OCI-LY1 (cell line): ENCODE measurements at regions not wholly inside any gene's neighbourhood (a gene's known extent, or its start where the extent isn't known, plus 50 kb on each side); places are given as distances from the start of the nearest gene placed in this dataset.

Experiments used
- H2AFZ ChIP-seq: fragments of 200-600 bp; sonication (generic), shearing (Covaris generic); 2 replicates; pipeline ENCODE4 v1.6.0; 2014; ENCODE audit warnings: antibody characterized with exemption, mild to moderate bottlenecking, low read length
- H3F3A ChIP-seq: fragments of 200-600 bp; sonication (generic), shearing (Covaris generic); 2 replicates; pipeline ENCODE4 v1.6.0; 2014; ENCODE audit warnings: mild to moderate bottlenecking, antibody characterized with exemption, low read length, moderate library complexity; ENCODE audit not compliant: insufficient read depth
- H3K27ac ChIP-seq: fragments of 200-600 bp; sonication (generic); 2 replicates; pipeline ENCODE4 v1.5.1; 2014; ENCODE audit warnings: low read length, mixed run types, mild to moderate bottlenecking, low read depth; ENCODE audit not compliant: poor library complexity, severe bottlenecking
- H3K27me3 ChIP-seq: fragments of 200-600 bp; sonication (generic); 2 replicates; pipeline ENCODE4 v1.6.0; 2014; ENCODE audit warnings: antibody characterized with exemption, mild to moderate bottlenecking, low read length, moderate library complexity; ENCODE audit not compliant: insufficient read depth
- H3K36me3 ChIP-seq: fragments of 200-600 bp; sonication (generic); 2 replicates; pipeline ENCODE4 v1.6.1; 2014; ENCODE audit warnings: mild to moderate bottlenecking, antibody characterized with exemption, low read length, moderate library complexity, mixed read lengths; ENCODE audit not compliant: insufficient read depth
- H3K4me1 ChIP-seq: fragments of 200-600 bp; sonication (generic); 2 replicates; pipeline ENCODE4 v1.5.1; 2014; ENCODE audit warnings: mild to moderate bottlenecking, low read length, moderate library complexity; ENCODE audit not compliant: insufficient read depth, severe bottlenecking
- H3K4me2 ChIP-seq: fragments of 200-600 bp; sonication (generic), shearing (Covaris generic); 2 replicates; pipeline ENCODE4 v1.6.1; 2014; ENCODE audit warnings: low read length
- H3K4me3 ChIP-seq: fragments of 200-600 bp; sonication (generic); 2 replicates; pipeline ENCODE4 v1.5.1; 2014; ENCODE audit warnings: low read length, low read depth, mild to moderate bottlenecking, mixed read lengths; ENCODE audit not compliant: poor library complexity, severe bottlenecking
- H3K79me2 ChIP-seq: fragments of 200-600 bp; shearing (Covaris generic); 2 replicates; pipeline ENCODE4 v1.6.1; 2016; ENCODE audit warnings: mixed run types, low read length, mixed read lengths; ENCODE audit not compliant: insufficient read depth
- H3K9ac ChIP-seq: fragments of 200-600 bp; sonication (generic), shearing (Covaris generic); 2 replicates; pipeline ENCODE4 v1.6.1; 2014; ENCODE audit warnings: mild to moderate bottlenecking, low read length, mixed read lengths
- H3K9me2 ChIP-seq: fragments of 200-600 bp; sonication (generic), shearing (Covaris generic); 2 replicates; pipeline ENCODE4 v1.6.1; 2014; ENCODE audit warnings: low read depth, mild to moderate bottlenecking, low read length, mixed read lengths
- H3K9me3 ChIP-seq: fragments of 200-600 bp; shearing (Covaris generic); 2 replicates; pipeline ENCODE4 v1.6.1; 2014; ENCODE audit warnings: low read length, mixed read lengths
- H4K20me1 ChIP-seq: fragments of 200-600 bp; sonication (generic), shearing (Covaris generic); 2 replicates; pipeline ENCODE4 v1.6.0; 2016; ENCODE audit warnings: mild to moderate bottlenecking, low read length; ENCODE audit not compliant: insufficient read depth
- EZH2 ChIP-seq: fragments of 200-600 bp; sonication (generic), shearing (Covaris generic); IDR thresholded peaks from 2 replicates; pipeline ENCODE4 v1.8.0; 2017; ENCODE audit warnings: borderline replicate concordance, mixed run types, mild to moderate bottlenecking, antibody characterized with exemption, low read length, moderate library complexity, mixed read lengths
- TF ChIP-seq, protein P1 (sequence below): fragments of 200-600 bp; sonication (generic), shearing (Covaris generic); IDR thresholded peaks from 2 replicates; pipeline ENCODE4 v1.5.1; 2017; ENCODE audit warnings: mild to moderate bottlenecking, antibody characterized with exemption, low read length, moderate library complexity, mixed read lengths

DNA sequence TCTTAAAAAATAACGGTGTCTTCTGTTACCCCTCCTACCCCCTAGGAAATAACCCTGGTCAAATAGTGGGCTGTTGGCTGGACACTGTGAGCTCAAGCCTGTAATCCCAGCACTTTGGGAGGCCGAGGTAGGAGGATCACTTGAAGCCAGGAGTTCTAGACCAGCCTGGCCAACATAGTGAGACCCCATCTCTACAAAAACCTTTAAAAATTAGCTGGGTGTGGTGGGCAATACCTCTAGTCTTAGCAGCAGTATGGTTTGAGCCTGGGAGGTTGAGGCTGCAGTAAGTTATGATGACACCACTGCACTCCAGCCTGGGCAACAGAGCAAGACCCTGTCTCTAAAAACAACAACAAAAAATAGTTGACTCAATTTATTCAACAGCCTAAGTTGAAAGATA is 453.7 kb downstream of the SIPA1L2 start:
- TF ChIP-seq EZH2, result no peak
- TF ChIP-seq, protein P1, sequence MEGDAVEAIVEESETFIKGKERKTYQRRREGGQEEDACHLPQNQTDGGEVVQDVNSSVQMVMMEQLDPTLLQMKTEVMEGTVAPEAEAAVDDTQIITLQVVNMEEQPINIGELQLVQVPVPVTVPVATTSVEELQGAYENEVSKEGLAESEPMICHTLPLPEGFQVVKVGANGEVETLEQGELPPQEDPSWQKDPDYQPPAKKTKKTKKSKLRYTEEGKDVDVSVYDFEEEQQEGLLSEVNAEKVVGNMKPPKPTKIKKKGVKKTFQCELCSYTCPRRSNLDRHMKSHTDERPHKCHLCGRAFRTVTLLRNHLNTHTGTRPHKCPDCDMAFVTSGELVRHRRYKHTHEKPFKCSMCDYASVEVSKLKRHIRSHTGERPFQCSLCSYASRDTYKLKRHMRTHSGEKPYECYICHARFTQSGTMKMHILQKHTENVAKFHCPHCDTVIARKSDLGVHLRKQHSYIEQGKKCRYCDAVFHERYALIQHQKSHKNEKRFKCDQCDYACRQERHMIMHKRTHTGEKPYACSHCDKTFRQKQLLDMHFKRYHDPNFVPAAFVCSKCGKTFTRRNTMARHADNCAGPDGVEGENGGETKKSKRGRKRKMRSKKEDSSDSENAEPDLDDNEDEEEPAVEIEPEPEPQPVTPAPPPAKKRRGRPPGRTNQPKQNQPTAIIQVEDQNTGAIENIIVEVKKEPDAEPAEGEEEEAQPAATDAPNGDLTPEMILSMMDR, result no peak
- Histone ChIP-seq H3K9me3 (no peaks in the 10 kb centered on the region), H4K20me1 (no peaks in the 10 kb centered on the region), H3K79me2 (no peaks in the 10 kb centered on the region), H3K4me1 (no peaks in the 10 kb centered on the region), H3K4me2 (no peak overlapping the region), H3K4me3 (no peak overlapping the region), H3K9me2 (no peaks in the 10 kb centered on the region), H3K9ac (no peak overlapping the region), H3K36me3 (no peaks in the 10 kb centered on the region), H2AFZ (no peak overlapping the region), H3K27me3 (no peaks in the 10 kb centered on the region), H3K27ac (no peak overlapping the region), H3F3A (no peaks in the 10 kb centered on the region)

DNA sequence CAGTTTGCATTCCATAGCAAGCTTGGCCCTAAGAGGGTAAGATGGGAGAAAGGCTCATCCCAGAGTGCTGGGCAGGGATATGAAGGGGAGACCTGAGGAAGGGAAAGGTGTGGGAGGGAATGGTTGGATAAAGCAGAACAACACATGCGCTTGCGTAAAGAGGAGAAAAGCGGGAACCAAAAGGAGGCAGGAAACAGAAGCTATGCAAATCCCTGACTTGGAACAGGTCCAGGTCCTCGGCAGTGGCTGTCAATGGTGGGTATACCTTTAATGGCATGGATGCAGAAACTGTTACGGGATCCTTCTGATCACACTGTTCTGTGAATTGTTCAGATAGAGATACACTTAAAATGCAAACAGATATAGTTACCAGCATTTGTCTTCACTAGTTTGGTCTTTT is 455.6 kb downstream of the SIPA1L2 start:
- Histone ChIP-seq H3K9me3 (no peaks in the 10 kb centered on the region), H3K36me3 (no peaks in the 10 kb centered on the region), H3K27ac (no peak overlapping the region), H3K9me2 (no peaks in the 10 kb centered on the region), H2AFZ (no peak overlapping the region), H3K27me3 (no peaks in the 10 kb centered on the region), H3K4me1 (no peaks in the 10 kb centered on the region), H3K9ac (no peak overlapping the region), H3K79me2 (no peaks in the 10 kb centered on the region), H3F3A (no peaks in the 10 kb centered on the region), H4K20me1 (no peaks in the 10 kb centered on the region), H3K4me2 (no peak overlapping the region), H3K4me3 (no peak overlapping the region)
- TF ChIP-seq, protein P1, result no peak
- no peak for TF ChIP-seq EZH2

DNA sequence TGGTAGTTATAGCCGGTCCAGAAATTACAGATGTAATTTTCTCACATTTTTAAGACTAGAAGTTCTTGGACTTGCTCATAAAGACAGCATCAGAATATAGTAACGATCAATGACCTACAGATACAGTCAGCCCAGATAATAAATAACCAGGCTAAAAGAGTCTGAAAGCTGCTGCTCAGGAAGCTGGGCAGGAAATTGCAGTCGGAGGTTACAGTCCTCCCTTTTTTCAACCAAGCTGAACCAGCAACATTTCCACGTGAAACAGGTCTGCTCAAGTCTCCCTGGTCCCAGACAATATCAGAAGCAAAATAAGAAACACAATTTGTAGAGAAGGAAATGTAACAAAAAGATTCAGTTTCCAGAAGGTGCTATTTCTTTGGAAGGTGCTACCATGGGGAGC is 457.4 kb downstream of the SIPA1L2 start:
- no peaks in the 10 kb centered on the region for H3K79me2 ChIP-seq
- H3K9ac ChIP-seq, result no peak overlapping the region
- no peak overlapping the region for H2AFZ ChIP-seq
- no peaks in the 10 kb centered on the region for H3K9me2 ChIP-seq
- no peak overlapping the region for H3K4me2 ChIP-seq
- H3K27me3 ChIP-seq, result no peaks in the 10 kb centered on the region
- H4K20me1 ChIP-seq, result no peaks in the 10 kb centered on the region
- H3K4me1 ChIP-seq, result no peaks in the 10 kb centered on the region
- H3K36me3 ChIP-seq, result no peaks in the 10 kb centered on the region
- no peak overlapping the region for H3K27ac ChIP-seq
- H3K9me3 ChIP-seq, result no peaks in the 10 kb centered on the region
- no peaks in the 10 kb centered on the region for H3F3A ChIP-seq
- TF ChIP-seq, protein P1, result no peak
- no peak for TF ChIP-seq EZH2
- no peak overlapping the region for H3K4me3 ChIP-seq
